IPS-NIHi7 (cell line): ENCODE measurements at regions not wholly inside any gene's neighbourhood (a gene's known extent, or its start where the extent isn't known, plus 50 kb on each side); places are given as distances from the start of the nearest gene placed in this dataset.

ENCODE experiments used
- DNase-seq: peaks from one replicate; pipeline ENCODE4 v3.0.0; 2012; ENCODE audit warnings: mixed read lengths; ENCODE audit errors: extremely low spot score

DNA sequence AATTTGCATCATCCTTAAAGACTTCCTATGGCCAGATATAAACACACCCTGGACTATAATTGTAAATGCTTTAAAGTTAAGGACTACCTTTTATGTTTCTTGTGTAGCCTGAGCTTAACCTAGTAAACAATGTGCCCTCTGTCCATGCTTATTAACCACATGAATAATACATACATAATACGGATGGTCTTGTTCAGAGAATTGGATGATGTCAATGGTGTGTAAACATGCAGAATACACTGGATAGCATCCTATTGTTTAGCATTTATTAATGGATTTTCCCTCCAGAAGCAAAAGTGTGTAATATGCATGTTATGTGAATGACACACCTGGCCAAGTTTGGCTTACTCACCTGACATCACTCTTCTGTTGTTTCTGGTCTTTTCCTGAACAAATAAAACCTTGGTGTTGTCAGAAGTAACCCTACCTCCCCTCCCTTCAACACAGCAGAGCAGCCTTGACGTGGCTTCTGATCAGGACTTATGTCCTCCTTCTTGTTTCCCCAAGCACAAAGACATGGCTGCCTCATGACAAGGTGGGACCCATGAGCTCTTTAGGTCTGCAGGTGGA lies 517.9 kb downstream of the MTRR start:
- DNase-seq: no peak

DNA sequence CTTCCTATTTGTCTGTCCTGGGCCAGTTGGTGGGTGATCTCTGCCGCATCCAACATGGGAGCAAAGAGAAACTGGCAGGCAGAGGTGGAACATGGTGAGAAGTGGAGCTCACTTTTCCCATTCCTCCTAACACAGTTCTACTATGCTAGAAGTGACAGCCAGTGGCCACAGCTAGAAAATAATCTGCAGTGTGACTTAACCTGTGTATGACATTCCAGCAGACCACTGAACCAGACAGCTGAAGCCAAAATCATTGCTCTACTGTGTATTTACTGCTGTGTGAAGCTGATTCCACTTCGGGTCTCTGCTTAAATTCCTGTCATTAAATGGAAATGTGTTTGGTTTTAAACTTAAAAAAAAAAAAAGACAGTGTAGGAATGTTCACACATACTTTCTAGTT lies 523.0 kb downstream of the MTRR start:
- DNase-seq: no peak

DNA sequence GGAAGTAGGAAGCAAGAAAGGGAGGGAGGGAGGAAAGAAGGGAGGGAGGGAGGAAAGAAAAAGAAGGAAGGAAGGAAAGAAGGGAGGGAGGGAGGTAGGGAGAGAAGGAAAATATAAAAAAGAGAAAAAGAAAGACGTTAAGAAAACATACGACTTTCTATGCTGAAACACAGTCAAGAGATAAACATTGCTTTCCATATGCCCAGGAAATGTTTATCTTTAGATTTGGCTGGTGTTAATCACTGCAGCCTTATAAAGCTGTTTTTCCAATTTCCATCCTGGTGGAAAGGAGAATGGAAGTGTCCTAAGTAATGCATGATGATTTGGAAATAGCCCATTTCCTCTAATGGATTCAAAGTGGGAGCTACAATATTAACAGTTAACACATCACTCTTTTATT lies 524.3 kb downstream of the MTRR start:
- DNase-seq: no peak

DNA sequence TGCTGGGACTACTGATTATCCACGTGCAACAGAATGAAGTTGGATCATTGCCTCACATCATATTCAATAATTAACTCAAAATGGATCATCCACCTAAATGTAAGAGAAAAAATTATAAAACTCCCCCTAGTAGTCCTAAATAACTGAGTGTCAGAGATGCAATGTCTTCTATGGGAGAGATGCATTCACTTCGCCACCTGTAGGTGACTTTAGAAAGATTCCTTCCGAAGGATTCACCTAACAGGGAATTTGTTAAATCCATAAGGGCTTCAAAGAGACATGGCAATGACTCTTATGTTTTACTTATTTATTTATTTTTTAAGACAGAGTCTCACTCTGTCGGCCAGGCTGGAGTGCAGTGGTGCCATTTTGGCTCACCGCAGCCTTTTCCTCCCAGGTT lies 526.0 kb downstream of the MTRR start:
- DNase-seq: peak; percentile 40

DNA sequence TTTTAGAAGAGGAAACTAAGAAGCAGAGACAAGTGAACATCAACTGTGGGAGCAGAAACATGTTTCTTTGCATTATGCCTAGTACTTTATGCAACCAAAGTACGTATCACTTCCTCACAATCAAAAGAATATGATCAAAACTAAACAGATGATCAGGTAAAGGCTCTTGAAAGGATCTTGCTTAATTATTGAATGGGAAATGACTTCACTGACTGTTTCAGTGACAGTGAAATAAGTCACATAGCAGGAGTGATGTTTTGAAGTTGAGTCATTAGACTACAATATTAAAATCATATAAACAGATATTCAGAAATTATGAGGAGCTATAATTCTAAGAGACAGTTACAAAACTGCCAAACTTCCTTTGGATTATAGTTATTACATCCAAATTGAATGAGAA lies 527.3 kb downstream of the MTRR start:
- no peak for DNase-seq

DNA sequence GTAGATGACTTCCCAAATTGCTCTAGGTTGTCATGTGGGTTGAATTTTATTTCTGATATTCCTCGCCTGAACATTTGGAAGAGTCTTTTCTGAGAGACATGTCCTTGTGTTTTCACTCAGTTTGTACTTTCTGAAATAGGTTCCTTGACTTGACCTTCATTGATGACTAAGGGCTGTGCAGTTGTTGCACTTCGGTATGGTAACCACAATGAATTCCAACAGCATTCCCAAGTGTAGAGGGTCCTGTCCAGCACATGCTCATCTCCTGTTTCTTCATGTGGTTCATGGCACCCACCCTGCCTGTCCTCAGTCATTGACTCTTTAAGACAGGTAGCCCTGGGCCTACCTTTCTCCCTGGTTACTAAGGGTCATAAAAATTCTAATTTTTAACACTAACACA lies 527.8 kb downstream of the MTRR start:
- no peak for DNase-seq

DNA sequence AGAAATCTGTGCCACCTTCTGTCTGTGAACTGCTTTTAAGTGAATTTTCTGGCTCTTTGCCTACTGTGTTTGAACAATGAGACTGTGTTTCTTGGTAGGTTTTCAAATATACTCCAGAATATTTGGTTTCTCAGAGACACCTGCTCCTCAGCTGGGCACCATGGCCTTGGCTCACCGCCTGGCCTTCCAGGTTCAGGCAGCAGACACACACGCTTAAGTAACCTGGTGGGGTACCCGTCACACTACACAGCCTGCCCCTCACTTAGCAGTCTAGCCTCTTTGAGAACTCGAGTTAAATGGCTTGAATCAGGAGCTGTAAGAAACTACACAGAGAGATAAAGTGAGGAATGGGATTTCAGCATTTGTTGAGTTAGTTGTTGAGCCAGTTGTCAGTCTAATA lies 530.5 kb downstream of the MTRR start:
- no peak for DNase-seq

DNA sequence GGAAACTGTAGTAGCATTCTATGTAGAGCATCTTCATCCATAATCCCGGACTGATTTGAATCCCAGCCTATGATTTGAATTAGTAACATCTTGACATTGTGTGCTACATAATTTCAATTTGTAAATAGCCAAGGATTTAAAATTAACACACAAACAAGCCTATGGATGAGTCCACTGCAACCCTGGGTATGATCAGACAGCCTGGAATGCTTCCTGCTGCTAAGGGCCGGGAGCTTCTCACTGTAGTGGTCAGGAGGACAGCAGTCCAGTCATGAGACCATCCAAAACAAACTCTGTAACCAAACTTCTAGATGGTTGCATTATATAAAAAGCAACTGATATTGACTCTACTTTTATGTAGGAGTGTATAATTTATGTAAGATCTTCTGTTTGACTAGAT lies 539.3 kb downstream of the MTRR start:
- DNase-seq: no peak

DNA sequence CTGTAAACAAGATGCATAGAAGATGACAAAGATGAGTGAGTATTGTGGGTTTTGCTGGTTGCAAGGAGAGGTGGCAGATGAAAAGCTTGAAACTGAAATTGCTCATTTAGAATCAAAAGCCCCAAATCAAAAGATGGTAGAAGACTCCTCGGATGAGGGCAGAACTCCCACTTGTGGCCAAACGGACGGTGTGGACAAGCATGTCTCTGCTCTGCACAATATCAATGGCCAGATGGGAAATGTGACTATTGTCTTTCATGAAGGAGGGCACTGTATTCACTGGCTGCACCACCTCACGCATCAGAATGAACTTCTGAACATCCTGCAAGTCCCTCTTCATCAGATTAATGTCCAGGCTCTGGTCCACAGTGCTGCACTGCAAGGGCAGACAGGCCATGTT lies 541.7 kb downstream of the MTRR start:
- DNase-seq: no peak

DNA sequence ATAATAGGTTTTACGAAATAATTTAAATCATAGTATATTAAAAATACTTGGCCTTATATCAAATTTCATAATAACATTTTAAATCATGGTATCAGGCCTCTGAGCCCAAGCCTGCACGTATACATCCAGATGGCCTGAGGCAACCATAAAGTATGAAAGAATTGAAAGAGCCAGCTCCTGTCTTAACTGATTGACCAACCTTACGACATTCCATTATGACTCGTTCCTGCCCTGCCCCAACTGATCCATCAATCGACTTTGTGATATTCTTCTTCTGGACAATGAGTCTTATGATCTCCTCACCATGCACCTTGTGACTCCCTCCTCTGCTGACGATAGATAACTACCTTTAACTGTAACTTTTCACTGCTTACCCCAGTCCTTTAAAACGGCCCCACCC lies 545.0 kb downstream of the MTRR start:
- DNase-seq: no peak

DNA sequence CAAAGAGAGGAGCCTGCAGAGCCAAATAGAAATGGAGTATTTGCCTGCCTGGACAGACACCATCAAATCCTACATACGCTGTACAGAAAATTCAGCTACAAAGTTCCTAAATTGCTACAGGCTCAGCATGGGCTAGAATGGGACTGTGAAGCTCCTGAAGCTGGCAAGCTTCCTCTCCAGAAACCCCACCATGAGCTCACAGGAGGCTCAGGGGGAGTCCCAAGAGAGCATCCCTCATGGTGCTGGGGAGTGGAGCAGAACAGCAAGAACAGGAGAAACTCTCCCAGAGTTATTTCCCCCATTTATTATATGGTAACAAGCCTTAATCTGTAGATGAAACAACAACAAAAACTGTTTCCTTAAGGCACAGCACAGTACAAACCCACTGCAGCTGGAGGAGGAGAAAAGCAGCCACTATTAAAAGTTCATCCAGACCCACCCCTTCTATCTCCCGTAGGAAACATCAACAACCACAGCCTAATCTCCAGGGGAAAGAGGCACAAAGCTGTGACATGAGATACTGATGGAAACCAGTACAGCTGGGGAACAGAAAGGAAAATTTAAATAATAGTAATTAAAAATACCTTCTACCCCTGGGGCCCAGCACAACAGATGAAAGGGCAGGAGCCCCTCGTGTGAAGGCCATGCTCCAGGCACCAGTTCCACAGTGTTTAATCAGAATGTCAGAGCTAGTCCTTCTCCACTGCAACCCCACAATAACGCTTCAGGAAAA lies 548.5 kb downstream of the MTRR start:
- no peak for DNase-seq

DNA sequence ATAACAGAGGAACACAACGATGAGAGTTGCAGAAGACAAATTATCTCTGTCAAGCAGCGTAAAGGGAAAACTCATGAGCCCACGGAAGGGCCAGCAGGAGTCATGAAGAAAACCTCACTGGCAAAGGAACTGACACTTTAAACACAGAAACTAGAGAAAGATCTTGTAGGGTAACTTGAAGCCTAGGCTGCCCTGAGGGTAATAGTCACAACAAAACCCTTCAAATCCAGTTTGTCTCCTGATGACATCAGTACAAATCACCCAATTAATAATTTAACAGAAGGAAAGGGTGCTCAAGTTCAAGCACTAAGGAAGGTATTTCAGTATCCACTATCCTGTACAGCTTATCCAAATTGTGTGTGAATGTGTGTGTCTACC lies 549.1 kb downstream of the MTRR start:
- no peak for DNase-seq

DNA sequence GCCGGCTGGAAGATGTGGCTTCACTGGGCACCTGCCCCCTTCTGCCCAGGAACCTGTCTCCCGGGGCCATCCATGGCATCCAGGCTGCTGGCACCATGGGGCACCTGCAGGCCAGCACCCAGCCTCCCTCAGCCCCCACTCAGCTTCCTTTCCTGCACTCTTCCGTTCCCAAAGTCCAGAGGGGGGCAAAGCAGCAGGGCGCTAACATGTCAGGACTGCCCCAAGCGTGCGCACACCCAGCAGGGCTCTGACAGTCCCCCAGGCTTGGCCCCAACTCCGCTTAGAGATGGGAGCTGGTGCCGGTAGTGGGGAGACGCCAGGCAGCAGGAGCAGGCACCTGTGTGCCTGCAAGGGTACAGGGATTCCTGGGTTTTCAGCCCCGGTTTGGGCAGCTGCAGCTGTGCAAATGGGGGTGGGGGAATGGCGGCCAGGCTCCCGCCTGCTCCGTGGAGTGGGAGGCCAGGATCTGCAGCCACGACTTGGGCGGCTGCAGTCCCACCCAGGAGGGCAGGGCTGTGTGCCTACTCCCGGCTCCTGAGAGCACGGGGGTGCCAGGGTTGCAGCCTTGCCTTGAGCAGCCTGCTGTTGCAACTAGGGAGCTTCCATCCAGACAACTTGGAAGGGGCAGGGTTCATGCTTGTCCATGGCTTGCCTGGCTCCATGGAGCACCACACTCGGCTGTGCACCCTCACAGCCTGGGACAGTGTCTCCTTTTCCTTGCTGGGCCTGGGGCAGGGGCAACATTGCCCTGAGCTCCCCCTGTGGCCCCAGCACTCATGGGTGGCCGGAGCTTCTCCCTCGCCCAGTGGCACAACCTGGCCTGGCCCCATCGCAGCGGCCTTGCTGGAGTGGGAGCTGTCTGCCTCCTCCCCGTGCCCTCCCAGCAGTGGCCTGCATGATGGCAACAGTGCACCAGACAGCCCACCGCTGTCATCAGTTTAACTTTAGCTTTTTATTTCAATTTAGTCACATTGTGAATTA lies 561.1 kb downstream of the MTRR start:
- no peak for DNase-seq

DNA sequence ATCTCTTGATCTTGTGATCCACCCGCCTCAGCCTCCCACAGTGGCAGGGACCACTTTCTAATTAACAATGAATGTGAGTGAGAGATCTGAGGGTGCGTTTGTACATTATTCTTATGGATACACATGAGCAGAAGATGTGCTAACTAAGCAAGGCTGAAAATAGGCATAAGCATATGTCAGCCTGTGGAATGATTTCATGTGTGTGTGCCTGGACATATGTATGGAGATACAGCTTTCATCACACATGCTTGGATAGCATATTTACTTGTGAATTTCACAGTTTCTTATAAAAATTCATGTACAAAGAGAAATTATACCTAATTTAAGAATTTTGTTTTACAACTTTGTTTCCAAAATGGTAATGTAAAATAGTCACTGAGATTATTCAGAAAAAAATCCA lies 565.6 kb downstream of the MTRR start:
- no peak for DNase-seq

DNA sequence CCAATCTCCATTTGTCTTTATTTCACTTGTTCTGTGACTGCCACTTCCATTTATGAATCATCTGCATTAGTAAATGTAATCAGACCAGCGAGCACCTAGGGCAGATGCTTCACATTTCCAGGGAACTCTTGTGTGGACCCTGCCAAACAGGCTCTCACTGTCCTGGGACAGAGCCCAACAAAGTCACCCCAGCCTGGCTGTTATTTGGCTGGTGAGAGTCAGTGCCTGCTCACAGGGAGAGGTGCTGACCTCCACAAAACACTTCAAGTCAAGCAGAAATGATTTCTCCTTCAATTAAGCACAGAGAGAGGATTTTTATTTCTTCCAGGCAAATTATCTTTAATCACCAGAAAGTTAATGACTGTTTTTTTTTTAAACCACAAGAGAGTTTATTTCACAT lies 568.0 kb downstream of the MTRR start:
- DNase-seq: no peak

DNA sequence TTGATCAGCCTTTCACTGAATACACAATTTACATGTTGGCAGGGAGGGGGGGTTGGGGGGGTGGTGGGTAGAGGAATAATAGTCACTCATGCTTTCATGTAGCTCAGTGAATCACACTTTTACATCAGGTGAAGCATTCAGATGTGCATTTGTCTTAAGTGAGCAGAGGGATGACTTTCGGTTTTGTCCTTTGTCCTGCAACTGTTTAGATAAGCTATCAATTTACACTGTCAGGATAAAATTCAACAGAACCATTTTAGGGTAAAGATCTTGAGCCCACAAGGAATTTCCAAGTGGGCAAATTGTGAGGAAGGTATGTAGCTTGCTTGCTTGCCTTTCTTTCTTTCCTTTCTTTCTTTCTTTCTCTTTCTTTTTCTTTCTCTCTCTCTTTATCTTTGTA lies 576.2 kb downstream of the MTRR start:
- no peak for DNase-seq

DNA sequence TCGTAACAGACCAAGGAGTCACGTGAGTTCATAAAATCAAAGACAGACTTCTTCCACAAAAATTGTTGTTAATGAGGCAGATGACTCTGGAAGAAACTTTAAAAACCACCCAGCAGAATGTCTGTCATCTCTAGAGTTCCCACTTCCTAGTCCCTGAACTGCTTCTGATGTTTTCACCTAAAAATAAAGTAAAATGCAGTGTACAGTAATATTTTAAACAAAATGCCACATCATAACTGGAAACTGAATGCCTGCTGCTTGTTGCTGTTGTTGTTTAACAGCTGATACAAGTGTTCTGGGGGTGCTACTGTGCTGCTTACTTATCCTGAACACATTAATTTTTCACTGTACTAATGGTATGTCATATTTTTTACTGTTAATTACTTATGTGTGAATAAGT lies 577.2 kb downstream of the MTRR start:
- no peak for DNase-seq

DNA sequence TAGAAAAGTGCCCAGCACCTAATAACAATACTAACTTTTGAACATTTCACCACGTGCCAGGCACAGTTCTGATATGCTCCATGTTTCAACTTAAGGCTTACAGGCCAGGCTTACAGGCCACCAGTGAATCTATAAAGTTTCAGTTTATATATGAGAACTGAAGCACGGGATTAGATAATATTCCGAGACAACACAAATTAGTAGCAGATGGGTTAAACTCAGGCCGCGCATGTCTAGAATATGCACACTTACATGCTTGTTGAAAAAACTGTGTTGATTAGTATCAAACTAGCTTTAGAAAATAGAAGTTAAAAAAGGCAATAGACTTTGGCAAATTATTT lies 587.9 kb downstream of the MTRR start:
- no peak for DNase-seq

DNA sequence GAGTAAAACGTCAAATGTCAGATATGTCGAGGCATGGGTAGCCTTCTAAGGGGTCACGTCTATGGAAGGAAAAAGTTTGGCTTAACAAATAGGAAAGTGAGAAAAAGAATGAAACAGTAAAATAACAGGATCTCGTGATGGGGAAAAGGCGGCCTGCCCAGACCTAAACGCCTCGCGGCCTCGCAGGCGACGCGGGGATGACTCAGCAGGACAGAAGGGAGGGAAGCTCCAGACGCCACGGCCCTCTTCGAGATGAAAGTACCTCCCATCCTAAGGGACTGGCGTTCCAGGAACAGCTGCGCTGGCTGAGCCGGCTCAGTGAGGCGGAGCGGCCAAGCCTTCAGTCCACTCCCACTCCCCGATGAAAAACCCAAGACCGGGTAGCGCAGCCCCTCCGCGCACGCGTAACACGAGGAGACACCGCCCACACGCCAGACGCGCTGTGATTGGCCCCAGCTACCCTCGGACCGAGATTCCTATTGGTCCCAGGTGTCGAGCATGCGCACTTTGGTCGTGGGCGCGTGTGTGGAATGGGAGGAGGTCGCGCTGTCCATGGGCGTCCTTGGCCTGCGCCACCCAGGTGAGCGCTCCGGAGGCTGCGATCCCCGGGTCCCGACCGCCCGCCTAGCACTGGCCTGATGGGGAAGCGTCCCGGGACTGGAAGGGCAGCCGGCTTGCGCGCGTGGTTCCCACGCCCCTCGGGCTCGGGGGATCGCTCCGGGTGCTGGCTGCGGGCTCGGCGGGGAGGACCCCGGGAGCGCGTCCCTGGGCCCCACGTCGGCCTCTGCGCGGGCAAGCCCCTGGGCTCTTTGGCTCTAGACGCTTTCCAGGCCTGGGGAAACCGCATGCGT lies 588.5 kb downstream of the MTRR start:
- DNase-seq: peak; percentile 87

DNA sequence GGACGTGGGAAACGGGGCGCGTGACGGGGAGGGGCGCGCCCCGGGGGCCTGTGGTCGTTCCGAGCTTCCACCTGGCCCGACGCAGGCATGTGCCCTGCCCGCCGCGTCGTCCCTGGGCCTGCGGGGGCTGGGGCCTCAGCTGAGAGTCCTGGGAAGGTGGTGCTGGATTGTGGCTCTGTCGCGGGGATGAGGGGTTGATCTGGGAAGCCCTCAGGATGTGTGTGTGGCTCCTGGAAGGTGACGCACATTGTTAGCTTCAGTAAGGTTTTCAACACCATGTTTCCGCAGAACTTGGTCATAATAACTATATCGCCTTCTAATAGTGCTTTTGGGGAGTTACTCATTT lies 589.1 kb downstream of the MTRR start:
- DNase-seq: peak; percentile 38

DNA sequence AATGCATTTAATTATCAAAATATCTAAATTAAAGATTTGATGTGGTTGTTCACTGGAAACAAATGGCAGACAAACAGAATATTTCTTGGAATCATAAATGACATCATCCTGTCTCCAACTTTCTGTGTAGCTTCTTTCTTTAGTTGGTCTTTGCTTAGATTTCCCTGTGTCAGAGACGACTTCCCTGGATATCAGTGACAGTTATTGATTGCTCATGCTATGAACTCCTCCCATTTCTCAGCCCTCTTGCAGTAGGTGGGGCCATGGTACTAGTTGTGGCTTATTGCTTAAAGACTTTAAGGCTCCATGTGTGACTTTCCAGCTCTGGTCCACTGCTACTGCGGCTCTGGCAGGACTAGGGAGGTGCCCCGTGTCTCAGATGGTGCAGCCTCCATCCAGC lies 592.6 kb downstream of the MTRR start:
- no peak for DNase-seq

DNA sequence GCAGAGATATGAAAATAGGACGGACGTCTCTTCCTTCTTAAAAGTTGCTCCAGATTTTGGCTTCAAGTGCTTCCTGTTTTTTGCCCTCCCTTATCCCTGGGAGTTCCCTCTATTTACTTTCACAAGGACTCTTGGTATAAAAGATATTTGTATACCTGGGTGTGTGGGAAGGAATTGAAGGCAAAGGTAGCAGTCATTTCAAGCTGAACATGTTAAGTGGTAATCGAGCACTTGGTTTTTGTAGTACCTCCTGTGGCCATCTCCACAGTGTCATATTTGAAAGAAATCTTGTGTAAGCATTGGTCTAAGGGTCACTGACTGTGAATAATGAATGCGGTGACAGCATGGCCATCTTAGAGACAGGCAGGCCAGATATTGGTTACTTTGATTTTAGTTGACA lies 593.6 kb downstream of the MTRR start:
- no peak for DNase-seq
